Calu3 (cell line): ENCODE measurements at regions not wholly inside any gene's neighbourhood (a gene's known extent, or its start where the extent isn't known, plus 50 kb on each side); places are given as distances from the start of the nearest gene placed in this dataset.

Experiments used
- BruUV-seq: library from RNA; stranded (reverse); fragments of 400-500 nt; replicated peaks from 2 replicates; lab custom pipeline; 2021; lab: Mats Ljungman, UMichigan
- CTCF ChIA-PET: fragments of 300-600 bp; sonication (Branson Sonifier 250); formaldehyde crosslinking; loops from one replicate; lab custom pipeline; 2022; ENCODE audit warnings: antibody characterized with exemption; lab: Charles Lee
- DNase-seq: peaks from one replicate; pipeline ENCODE4 v3.0.0; 2022
- H3K27ac Mint-ChIP-seq: one replicate; pipeline ENCODE4 v1.8.0; 2022; ENCODE audit warnings: mixed read lengths; ENCODE audit not compliant: unreplicated experiment
- H3K27me3 Mint-ChIP-seq: one replicate; pipeline ENCODE4 v1.8.0; 2022; ENCODE audit warnings: mixed read lengths; ENCODE audit not compliant: unreplicated experiment
- H3K36me3 Mint-ChIP-seq: one replicate; pipeline ENCODE4 v1.8.0; 2022; ENCODE audit warnings: mild to moderate bottlenecking, moderate library complexity, mixed read lengths; ENCODE audit not compliant: insufficient read depth, unreplicated experiment
- H3K4me1 Mint-ChIP-seq: one replicate; pipeline ENCODE4 v1.8.0; 2022; ENCODE audit warnings: mild to moderate bottlenecking, low read depth, mixed read lengths; ENCODE audit not compliant: unreplicated experiment
- H3K4me3 Mint-ChIP-seq: one replicate; pipeline ENCODE4 v1.8.0; 2022; ENCODE audit warnings: mild to moderate bottlenecking, low read depth, moderate library complexity, mixed read lengths; ENCODE audit not compliant: unreplicated experiment
- H3K9me3 Mint-ChIP-seq: one replicate; pipeline ENCODE4 v1.8.0; 2022; ENCODE audit warnings: low read depth, mixed read lengths; ENCODE audit not compliant: unreplicated experiment
- intact Hi-C: fragments of 100-400 bp; cut with micrococcal nuclease; formaldehyde crosslinking; loops from one replicate; pipeline ENCODE4 v1.10.0; 2022; ENCODE audit not compliant: unreplicated experiment
- TF ChIP-seq, protein P1 (sequence below): fragments of 200-600 bp; IDR thresholded peaks from one replicate; pipeline ENCODE4 v1.8.0; 2022; ENCODE audit warnings: antibody characterized with exemption; ENCODE audit not compliant: unreplicated experiment

DNA sequence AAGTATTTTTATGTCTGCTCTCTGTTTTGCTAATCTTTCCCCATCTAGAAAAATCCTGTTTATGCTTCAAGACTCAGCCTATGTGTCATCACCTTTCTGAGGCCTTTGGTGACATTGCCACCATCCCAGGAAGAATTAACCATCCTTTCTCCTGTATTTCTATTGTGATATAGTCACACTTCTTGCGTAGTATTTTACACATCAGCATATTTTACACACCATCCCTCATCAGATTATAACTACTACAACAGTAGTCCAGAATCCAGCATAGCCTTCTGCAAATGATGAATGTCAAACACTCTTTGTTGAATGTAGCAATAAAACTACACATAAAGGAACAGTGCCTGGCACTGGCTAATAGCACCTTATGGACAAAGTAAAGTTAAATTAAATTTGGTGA is 275.3 kb upstream of the C1orf87 start:
- no peak for DNase-seq
- Mint-ChIP-seq H3K27ac (no peak overlapping the region), H3K36me3 (no peaks in the 10 kb centered on the region), H3K4me3 (no peak overlapping the region), H3K4me1 (no peaks in the 10 kb centered on the region), H3K9me3 (no peaks in the 10 kb centered on the region), H3K27me3 (no peaks in the 10 kb centered on the region)
- intact Hi-C loops = no loop called here
- CTCF ChIA-PET = no interaction called here
- TF ChIP-seq, protein P1, sequence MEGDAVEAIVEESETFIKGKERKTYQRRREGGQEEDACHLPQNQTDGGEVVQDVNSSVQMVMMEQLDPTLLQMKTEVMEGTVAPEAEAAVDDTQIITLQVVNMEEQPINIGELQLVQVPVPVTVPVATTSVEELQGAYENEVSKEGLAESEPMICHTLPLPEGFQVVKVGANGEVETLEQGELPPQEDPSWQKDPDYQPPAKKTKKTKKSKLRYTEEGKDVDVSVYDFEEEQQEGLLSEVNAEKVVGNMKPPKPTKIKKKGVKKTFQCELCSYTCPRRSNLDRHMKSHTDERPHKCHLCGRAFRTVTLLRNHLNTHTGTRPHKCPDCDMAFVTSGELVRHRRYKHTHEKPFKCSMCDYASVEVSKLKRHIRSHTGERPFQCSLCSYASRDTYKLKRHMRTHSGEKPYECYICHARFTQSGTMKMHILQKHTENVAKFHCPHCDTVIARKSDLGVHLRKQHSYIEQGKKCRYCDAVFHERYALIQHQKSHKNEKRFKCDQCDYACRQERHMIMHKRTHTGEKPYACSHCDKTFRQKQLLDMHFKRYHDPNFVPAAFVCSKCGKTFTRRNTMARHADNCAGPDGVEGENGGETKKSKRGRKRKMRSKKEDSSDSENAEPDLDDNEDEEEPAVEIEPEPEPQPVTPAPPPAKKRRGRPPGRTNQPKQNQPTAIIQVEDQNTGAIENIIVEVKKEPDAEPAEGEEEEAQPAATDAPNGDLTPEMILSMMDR = no peak
- no TSS peak for BruUV-seq

DNA sequence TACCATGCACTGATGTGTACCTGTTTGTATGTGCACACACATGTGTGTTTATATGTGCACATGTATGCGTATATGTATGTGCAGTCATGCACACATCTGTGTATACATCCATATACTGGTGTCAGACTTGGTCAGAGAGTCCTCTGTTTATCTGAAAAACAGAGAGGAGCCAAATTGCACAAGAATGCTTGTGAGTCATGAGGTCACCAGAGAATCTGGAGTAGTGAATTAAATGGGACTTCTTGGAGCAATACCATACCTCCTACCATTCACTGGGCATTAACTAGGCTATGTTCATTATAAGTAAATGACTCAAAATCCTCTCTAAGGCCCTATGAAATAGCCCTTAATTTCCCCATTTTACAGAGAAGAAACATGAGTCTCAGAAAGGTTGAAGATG is 272.1 kb upstream of the C1orf87 start:
- H3K27ac Mint-ChIP-seq = no peak overlapping the region
- TF ChIP-seq, protein P1 = no peak
- H3K4me3 Mint-ChIP-seq = no peak overlapping the region
- CTCF ChIA-PET = no interaction called here
- BruUV-seq = no TSS peak
- intact Hi-C loops = no loop called here
- no peaks in the 10 kb centered on the region for H3K36me3 Mint-ChIP-seq
- no peak for DNase-seq
- H3K27me3 Mint-ChIP-seq = no peaks in the 10 kb centered on the region
- no peaks in the 10 kb centered on the region for H3K9me3 Mint-ChIP-seq
- peaks cover 17% of the 10 kb centered on the region for H3K4me1 Mint-ChIP-seq

DNA sequence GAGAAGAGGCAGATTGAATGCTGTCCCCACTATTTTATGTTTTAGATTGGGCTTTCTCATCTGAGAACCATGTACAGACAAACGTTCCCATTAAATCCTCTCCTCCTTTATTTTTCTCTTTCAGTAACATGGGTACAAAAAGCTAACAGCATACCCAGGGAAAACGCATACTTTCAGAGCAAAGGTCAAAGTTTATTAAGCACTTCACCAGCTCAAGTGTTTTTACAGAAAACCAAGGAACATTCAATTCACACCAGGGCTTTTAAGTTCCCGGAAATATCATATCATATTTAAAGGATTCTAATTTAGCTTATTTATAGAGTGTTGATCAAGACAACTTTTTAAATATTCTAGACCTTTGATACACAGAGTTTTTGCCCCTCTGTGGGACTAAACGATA is 271.5 kb upstream of the C1orf87 start:
- TF ChIP-seq, protein P1 = no peak
- H3K4me3 Mint-ChIP-seq = no peak overlapping the region
- CTCF ChIA-PET = no interaction called here
- H3K4me1 Mint-ChIP-seq = peaks cover 17% of the 10 kb centered on the region
- no peaks in the 10 kb centered on the region for H3K27me3 Mint-ChIP-seq
- no TSS peak for BruUV-seq
- intact Hi-C loops = no loop called here
- no peak overlapping the region for H3K27ac Mint-ChIP-seq
- H3K9me3 Mint-ChIP-seq = no peaks in the 10 kb centered on the region
- no peak for DNase-seq
- H3K36me3 Mint-ChIP-seq = no peaks in the 10 kb centered on the region

DNA sequence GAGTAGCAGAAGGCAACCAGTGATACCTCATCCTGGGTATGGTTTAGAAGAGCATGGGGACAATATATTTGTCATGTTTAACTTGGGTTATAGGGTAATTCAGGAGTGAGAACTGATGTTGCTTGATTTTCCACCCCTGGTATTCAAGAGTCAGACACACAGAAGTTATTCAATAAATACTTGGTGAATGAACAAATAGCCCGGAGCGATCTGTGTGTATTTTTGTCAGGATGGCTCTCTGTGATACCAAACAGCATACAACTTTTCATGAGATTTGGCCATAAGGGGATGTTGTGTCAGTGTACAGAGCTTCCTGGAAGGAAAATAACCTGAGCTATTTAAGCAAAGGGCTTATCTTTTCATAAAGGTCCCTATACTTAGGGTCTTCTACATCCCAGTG is 270.2 kb upstream of the C1orf87 start:
- TF ChIP-seq, protein P1 = no peak
- Mint-ChIP-seq H3K4me3 (no peak overlapping the region), H3K36me3 (no peaks in the 10 kb centered on the region), H3K4me1 (peaks cover 17% of the 10 kb centered on the region), H3K27me3 (no peaks in the 10 kb centered on the region), H3K9me3 (no peaks in the 10 kb centered on the region), H3K27ac (no peak overlapping the region)
- intact Hi-C loops = no loop called here
- DNase-seq = no peak
- no TSS peak for BruUV-seq
- CTCF ChIA-PET = no interaction called here
